ENCODE measurements at regions not wholly inside any gene's neighbourhood (a gene's known extent, or its start where the extent isn't known, plus 50 kb on each side); places are given as distances from the start of the nearest gene placed in this dataset.

- no peaks in the 10 kb centered on the region for H3K9me1 ChIP-seq (ENCODE audit: insufficient read depth, low read length)
- 0 out of 2 replicates have a peak, but pooled peaks cover 4% of the 10 kb centered on the region for H3K4me1 ChIP-seq (ENCODE audit: control insufficient read depth, insufficient read depth, low read length)
- H3K27me3 ChIP-seq (ENCODE audit: control insufficient read depth, insufficient read depth, low read length) = no peaks in the 10 kb centered on the region
- dilution Hi-C loops (cut with HindIII; ENCODE audit: low sequenced_read_pairs, unreplicated experiment) = no loop called here
- H2BK5ac ChIP-seq (ENCODE audit: low read depth, low read length, poor library complexity, severe bottlenecking) = no peak overlapping the region
- CTCF ChIA-PET = interaction anchor here (0.5 kb wide), 1 partner anchor 29 kb away, joined by 3 read pairs; no protein-coding TSS in a partner anchor
- POLR2A ChIA-PET (ENCODE audit: unreplicated experiment) = no interaction called here
- no peaks in the 10 kb centered on the region for H4K20me1 ChIP-seq (ENCODE audit: insufficient read depth, low read length)
- DNase-seq (peak; percentile 53), ATAC-seq (ENCODE audit: low read depth) (no peak)
- H3K23ac ChIP-seq (ENCODE audit: low read depth, low read length) = no peak overlapping the region
- H2BK120ac ChIP-seq (ENCODE audit: low read depth, low read length) = no peak overlapping the region
- H3K14ac ChIP-seq (replicated peaks; ENCODE audit: low read depth, low read length) = no peak overlapping the region
- H2BK15ac ChIP-seq (ENCODE audit: low read depth, low read length) = no peak overlapping the region
- H3K56ac ChIP-seq (ENCODE audit: extremely low read depth, insufficient read depth, low read length) = no peak overlapping the region
- no peak overlapping the region for H4K8ac ChIP-seq (ENCODE audit: low read depth in 2 of 2, low read length in 2 of 2)
- H3K4ac ChIP-seq (ENCODE audit: low read depth, low read length) = no peak overlapping the region
- no peaks in the 10 kb centered on the region for H3K36me3 ChIP-seq (ENCODE audit: control insufficient read depth, insufficient read depth, low read length)
- H2AFZ ChIP-seq (replicated peaks; ENCODE audit: low read length, poor library complexity) = no peak overlapping the region
- no peak overlapping the region for H2AK5ac ChIP-seq (ENCODE audit: low read depth, low read length)
- H3K4me3 ChIP-seq (ENCODE audit: insufficient read depth, low read depth, low read length) = no peak overlapping the region
- no peak overlapping the region for H3K27ac ChIP-seq (ENCODE audit: insufficient read depth, low read length)
- no TSS peak for BruUV-seq (replicated peaks)
- intact Hi-C loops (cut with micrococcal nuclease) = no loop called here
- H4K91ac ChIP-seq (ENCODE audit: insufficient read depth, low read depth, low read length) = no peak overlapping the region
- H3K9me3 ChIP-seq (ENCODE audit: control insufficient read depth, insufficient read depth, low read length) = peaks cover 9% of the 10 kb centered on the region
- H2AK9ac ChIP-seq (replicated peaks; ENCODE audit: low read depth, low read length, poor library complexity) = no peak overlapping the region
- TF ChIP-seq CEBPB (IDR thresholded peaks at IDR 0.05; ENCODE audit: low read depth, low read length) = peak; percentile 82
- TF ChIP-seq, protein P1, sequence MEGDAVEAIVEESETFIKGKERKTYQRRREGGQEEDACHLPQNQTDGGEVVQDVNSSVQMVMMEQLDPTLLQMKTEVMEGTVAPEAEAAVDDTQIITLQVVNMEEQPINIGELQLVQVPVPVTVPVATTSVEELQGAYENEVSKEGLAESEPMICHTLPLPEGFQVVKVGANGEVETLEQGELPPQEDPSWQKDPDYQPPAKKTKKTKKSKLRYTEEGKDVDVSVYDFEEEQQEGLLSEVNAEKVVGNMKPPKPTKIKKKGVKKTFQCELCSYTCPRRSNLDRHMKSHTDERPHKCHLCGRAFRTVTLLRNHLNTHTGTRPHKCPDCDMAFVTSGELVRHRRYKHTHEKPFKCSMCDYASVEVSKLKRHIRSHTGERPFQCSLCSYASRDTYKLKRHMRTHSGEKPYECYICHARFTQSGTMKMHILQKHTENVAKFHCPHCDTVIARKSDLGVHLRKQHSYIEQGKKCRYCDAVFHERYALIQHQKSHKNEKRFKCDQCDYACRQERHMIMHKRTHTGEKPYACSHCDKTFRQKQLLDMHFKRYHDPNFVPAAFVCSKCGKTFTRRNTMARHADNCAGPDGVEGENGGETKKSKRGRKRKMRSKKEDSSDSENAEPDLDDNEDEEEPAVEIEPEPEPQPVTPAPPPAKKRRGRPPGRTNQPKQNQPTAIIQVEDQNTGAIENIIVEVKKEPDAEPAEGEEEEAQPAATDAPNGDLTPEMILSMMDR (conservative IDR thresholded peaks at IDR 0.05; ENCODE audit: low read depth, low read length) = no peak
- no peak for TF ChIP-seq CHD1 (IDR thresholded peaks at IDR 0.05; ENCODE audit: low read depth, low read length)
- no peaks in the 10 kb centered on the region for H3K79me1 ChIP-seq (ENCODE audit: low read depth in 1 of 2, low read length in 2 of 2)
- in situ Hi-C loops (cut with MboI; ENCODE audit: low sequenced_read_pairs) = no loop called here
- H3K9ac ChIP-seq (ENCODE audit: low read depth, low read length) = no peak overlapping the region
- no peak overlapping the region for H4K5ac ChIP-seq (ENCODE audit: low read depth, low read length)
- no peak overlapping the region for H2BK20ac ChIP-seq (ENCODE audit: low read depth, low read length)
- no peak overlapping the region for H3K18ac ChIP-seq (ENCODE audit: low read depth, low read length)
- no peak overlapping the region for H3K4me2 ChIP-seq (ENCODE audit: low read depth, low read length)
Measured at GRCh38 chr6:133170602-133171001, 70.6 kb upstream of the EYA4 start.

All from IMR-90 (cell line).